ENCODE measurements at regions not wholly inside any gene's neighbourhood (a gene's known extent, or its start where the extent isn't known, plus 50 kb on each side); places are given as distances from the start of the nearest gene placed in this dataset.

DNA sequence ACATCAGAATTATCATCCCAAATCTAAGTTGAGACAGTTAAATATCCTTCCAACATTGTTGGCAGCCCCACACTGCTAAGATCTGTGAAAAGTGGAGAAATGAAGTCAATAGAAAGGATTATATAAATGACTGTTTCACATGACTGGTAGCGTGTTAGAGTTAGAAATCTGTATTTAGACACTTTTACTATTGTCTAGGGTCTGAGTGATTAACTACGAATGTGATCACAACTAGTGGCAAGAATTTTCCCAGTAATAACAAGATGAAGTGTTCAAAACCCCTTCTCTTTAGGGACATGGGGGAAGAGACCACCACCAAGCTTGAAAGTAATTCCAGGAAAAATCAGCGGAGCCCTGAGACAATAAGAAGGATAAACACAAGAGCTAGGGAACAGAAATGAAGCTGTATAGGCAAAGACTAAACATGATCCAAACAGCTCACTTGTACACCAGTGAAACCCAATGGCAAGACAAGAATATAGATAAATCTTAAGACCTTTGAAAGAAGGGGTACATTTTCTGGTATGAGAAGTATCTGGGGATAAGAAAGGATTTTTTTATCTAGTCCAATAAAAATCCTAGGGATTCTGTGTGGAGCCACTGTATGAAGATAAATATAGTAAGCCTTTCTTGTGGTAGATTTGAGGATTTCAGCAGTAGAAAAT is 646.6 kb upstream of the USP24 start:
- TF ChIP-seq EP300 (IDR thresholded peaks at IDR 0.05; ENCODE audit: borderline replicate concordance in 1 of 2, control insufficient read depth in 1 of 2, low read depth in 2 of 2, low read length in 2 of 2) (no peak), FOXM1 (IDR thresholded peaks at IDR 0.05; ENCODE audit: low read depth, low read length) (no peak), CTCF (IDR thresholded peaks at IDR 0.05 in 2 of 3, conservative IDR thresholded peaks at IDR 0.05 in 1 of 3; ENCODE audit: control insufficient read depth in 2 of 3, extremely low read depth in 1 of 3, insufficient read depth in 1 of 3, low read depth in 3 of 3, low read length in 3 of 3) (no peak), RELA (IDR thresholded peaks at IDR 0.05; ENCODE audit: borderline replicate concordance, partially characterized antibody) (no peak), POLR2AphosphoS5 (IDR thresholded peaks at IDR 0.05; ENCODE audit: low read length) (no peak), NFYB (IDR thresholded peaks at IDR 0.05; ENCODE audit: insufficient read depth, low read depth, low read length) (no peak), RFX5 (IDR thresholded peaks at IDR 0.05; ENCODE audit: low read depth, low read length) (no peak), ZBTB40 (IDR thresholded peaks at IDR 0.05; ENCODE audit: borderline replicate concordance) (no peak), NR2C2 (IDR thresholded peaks at IDR 0.05; ENCODE audit: borderline replicate concordance, control insufficient read depth, insufficient read length, low read depth) (no peak), IKZF1 (conservative IDR thresholded peaks at IDR 0.05) (no peak)
- TF ChIP-seq, protein P1, sequence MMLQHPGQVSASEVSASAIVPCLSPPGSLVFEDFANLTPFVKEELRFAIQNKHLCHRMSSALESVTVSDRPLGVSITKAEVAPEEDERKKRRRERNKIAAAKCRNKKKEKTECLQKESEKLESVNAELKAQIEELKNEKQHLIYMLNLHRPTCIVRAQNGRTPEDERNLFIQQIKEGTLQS (IDR thresholded peaks at IDR 0.05; ENCODE audit: borderline replicate concordance, extremely low read depth, low read depth, low read length), result no peak
